ENCODE measurements at regions not wholly inside any gene's neighbourhood (a gene's known extent, or its start where the extent isn't known, plus 50 kb on each side); places are given as distances from the start of the nearest gene placed in this dataset.

DNA sequence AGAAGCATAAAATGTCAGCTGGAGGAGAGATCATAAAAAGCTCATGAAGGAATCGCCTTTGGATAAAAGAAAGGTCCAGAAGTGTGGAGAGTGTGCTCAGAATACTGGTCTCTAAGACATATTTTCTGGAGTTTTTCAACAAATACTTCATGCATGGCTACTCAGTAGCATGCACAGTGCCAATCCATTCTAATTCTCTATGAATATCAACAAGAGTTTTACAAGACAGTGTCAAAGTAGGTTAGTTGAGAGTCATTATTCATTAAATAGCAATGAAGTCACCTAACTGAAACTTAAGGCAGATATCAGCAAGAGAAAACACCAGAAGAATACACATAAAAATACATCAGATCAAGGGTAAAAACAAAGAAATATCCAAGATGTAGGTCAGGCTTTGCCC is 1243.2 kb upstream of the SLC10A2 start:
- Histone ChIP-seq H2AFZ (ENCODE audit: low read depth, low read length) (no peak overlapping the region), H3K4me2 (ENCODE audit: insufficient read depth, low read length) (no peak overlapping the region), H3K27ac (ENCODE audit: low read length) (no peak overlapping the region), H3K4me3 (ENCODE audit: low read depth in 1 of 2, low read length in 2 of 2) (no peak overlapping the region), H3K27me3 (ENCODE audit: insufficient read depth, low read length, poor library complexity) (no peaks in the 10 kb centered on the region), H4K20me1 (ENCODE audit: insufficient read depth, low read length) (no peaks in the 10 kb centered on the region), H3K36me3 (ENCODE audit: insufficient read depth, low read length) (no peaks in the 10 kb centered on the region), H3K79me2 (ENCODE audit: insufficient read depth, low read length) (no peaks in the 10 kb centered on the region), H3K9me3 (ENCODE audit: insufficient read depth, low read length, severe bottlenecking) (no peaks in the 10 kb centered on the region), H3K9ac (ENCODE audit: low read depth, low read length) (no peak overlapping the region), H3K4me1 (ENCODE audit: insufficient read depth, low read length) (no peaks in the 10 kb centered on the region)
- ATAC-seq (ENCODE audit: insufficient read depth, low read depth) (no peak), DNase-seq (no peak)
- TF ChIP-seq EZH2 (IDR thresholded peaks at IDR 0.05; ENCODE audit: borderline replicate concordance, low read depth, low read length, severe bottlenecking), result no peak
- TF ChIP-seq, protein P1, sequence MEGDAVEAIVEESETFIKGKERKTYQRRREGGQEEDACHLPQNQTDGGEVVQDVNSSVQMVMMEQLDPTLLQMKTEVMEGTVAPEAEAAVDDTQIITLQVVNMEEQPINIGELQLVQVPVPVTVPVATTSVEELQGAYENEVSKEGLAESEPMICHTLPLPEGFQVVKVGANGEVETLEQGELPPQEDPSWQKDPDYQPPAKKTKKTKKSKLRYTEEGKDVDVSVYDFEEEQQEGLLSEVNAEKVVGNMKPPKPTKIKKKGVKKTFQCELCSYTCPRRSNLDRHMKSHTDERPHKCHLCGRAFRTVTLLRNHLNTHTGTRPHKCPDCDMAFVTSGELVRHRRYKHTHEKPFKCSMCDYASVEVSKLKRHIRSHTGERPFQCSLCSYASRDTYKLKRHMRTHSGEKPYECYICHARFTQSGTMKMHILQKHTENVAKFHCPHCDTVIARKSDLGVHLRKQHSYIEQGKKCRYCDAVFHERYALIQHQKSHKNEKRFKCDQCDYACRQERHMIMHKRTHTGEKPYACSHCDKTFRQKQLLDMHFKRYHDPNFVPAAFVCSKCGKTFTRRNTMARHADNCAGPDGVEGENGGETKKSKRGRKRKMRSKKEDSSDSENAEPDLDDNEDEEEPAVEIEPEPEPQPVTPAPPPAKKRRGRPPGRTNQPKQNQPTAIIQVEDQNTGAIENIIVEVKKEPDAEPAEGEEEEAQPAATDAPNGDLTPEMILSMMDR (IDR thresholded peaks at IDR 0.05; ENCODE audit: borderline replicate concordance, extremely low read depth, low read length, poor library complexity, severe bottlenecking), result no peak

DNA sequence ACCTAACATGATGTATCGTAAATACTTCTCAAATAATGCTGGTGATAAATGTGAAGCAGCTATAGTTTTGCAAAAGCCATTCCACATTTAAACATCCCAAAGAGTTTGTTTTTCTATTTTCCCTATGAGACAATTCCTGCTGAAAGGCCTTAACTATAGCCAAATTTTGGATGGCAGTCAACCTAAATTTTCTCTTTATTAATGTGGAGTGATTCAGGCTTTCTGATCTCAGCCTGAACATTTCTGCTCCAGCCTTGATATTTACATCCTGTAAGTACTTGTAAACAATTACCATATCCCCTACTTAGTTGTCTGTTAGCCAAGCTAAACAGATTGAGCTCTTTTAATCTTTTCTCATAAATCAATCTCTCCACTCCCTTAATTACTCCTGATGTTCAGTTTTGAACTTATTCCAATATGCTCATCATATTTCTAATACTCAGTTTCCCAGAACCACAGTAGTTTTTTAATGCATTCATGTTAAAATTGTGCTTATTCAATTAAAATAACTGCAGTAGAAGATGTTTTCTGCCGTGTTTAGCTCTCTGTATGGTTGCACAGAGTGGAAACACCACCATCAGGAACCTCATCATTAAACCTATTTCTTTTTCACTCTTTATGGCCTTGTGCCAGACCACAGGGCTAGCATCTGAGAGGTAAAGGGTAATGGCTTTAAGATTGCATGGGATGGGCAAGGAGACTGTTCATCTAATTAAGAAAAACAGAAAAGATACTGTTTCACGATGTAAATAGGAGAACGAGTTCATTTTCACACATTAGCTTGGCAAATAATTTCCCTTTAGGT is 1235.2 kb upstream of the SLC10A2 start:
- H3K27ac ChIP-seq (ENCODE audit: low read length), result no peak overlapping the region
- no peak overlapping the region for H3K4me2 ChIP-seq (ENCODE audit: insufficient read depth, low read length)
- no peaks in the 10 kb centered on the region for H3K9me3 ChIP-seq (ENCODE audit: insufficient read depth, low read length, severe bottlenecking)
- H3K4me3 ChIP-seq (ENCODE audit: low read depth in 1 of 2, low read length in 2 of 2), result no peak overlapping the region
- no peak for DNase-seq
- H4K20me1 ChIP-seq (ENCODE audit: insufficient read depth, low read length), result no peaks in the 10 kb centered on the region
- H3K27me3 ChIP-seq (ENCODE audit: insufficient read depth, low read length, poor library complexity), result no peaks in the 10 kb centered on the region
- no peak overlapping the region for H2AFZ ChIP-seq (ENCODE audit: low read depth, low read length)
- no peak overlapping the region for H3K9ac ChIP-seq (ENCODE audit: low read depth, low read length)
- H3K36me3 ChIP-seq (ENCODE audit: insufficient read depth, low read length), result no peaks in the 10 kb centered on the region
- H3K4me1 ChIP-seq (ENCODE audit: insufficient read depth, low read length), result no peaks in the 10 kb centered on the region
- TF ChIP-seq, protein P1 (IDR thresholded peaks at IDR 0.05; ENCODE audit: borderline replicate concordance, extremely low read depth, low read length, poor library complexity, severe bottlenecking), result no peak
- no peak for TF ChIP-seq EZH2 (IDR thresholded peaks at IDR 0.05; ENCODE audit: borderline replicate concordance, low read depth, low read length, severe bottlenecking)
- no peak for ATAC-seq (ENCODE audit: insufficient read depth, low read depth)
- no peaks in the 10 kb centered on the region for H3K79me2 ChIP-seq (ENCODE audit: insufficient read depth, low read length)

DNA sequence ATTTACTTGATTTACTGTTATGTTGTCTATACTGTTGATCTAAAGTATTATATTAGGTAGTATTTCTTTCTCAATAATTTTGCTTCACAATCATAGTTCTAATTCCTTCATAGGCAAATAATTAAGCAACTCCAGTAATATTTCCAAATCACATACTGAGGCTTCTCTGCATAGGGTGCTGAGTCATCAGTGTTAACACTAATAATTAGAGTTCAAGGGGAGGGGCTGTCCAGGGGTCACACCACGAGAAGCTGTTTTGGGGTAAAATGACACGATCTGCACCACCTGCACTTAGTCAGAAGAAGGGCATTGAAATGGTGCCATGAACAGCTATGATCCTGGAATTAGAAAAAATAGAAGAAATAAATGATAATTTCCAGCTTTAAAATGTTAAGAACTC is 1230.9 kb upstream of the SLC10A2 start:
- Histone ChIP-seq H3K36me3 (ENCODE audit: insufficient read depth, low read length) (no peaks in the 10 kb centered on the region), H3K27me3 (ENCODE audit: insufficient read depth, low read length, poor library complexity) (no peaks in the 10 kb centered on the region), H3K9me3 (ENCODE audit: insufficient read depth, low read length, severe bottlenecking) (no peaks in the 10 kb centered on the region), H4K20me1 (ENCODE audit: insufficient read depth, low read length) (no peaks in the 10 kb centered on the region), H3K79me2 (ENCODE audit: insufficient read depth, low read length) (no peaks in the 10 kb centered on the region), H3K4me3 (ENCODE audit: low read depth in 1 of 2, low read length in 2 of 2) (no peak overlapping the region), H3K4me1 (ENCODE audit: insufficient read depth, low read length) (0 out of 2 replicates have a peak, but pooled peaks cover 4% of the 10 kb centered on the region), H3K9ac (ENCODE audit: low read depth, low read length) (no peak overlapping the region), H2AFZ (ENCODE audit: low read depth, low read length) (no peak overlapping the region), H3K27ac (ENCODE audit: low read length) (no peak overlapping the region), H3K4me2 (ENCODE audit: insufficient read depth, low read length) (no peak overlapping the region)
- TF ChIP-seq EZH2 (IDR thresholded peaks at IDR 0.05; ENCODE audit: borderline replicate concordance, low read depth, low read length, severe bottlenecking), result no peak
- TF ChIP-seq, protein P1 (IDR thresholded peaks at IDR 0.05; ENCODE audit: borderline replicate concordance, extremely low read depth, low read length, poor library complexity, severe bottlenecking), result no peak
- ATAC-seq (ENCODE audit: insufficient read depth, low read depth) (no peak), DNase-seq (no peak)
